Activated CD4-positive, CD25-positive, alpha-beta regulatory T cell treated with anti-CD3 and anti-CD28 coated beads, Interleukin-2, amount 50 U/mL, for 72 hours (primary cell): ENCODE measurements at regions not wholly inside any gene's neighbourhood (a gene's known extent, or its start where the extent isn't known, plus 50 kb on each side); places are given as distances from the start of the nearest gene placed in this dataset.
"Not testable (repeated sequence)": the region's sequence is repeated elsewhere in the genome, so short reads cannot be mapped to it uniquely, and the experiment has no call there.

ENCODE experiments used
- DNase-seq: peaks from one replicate; pipeline ENCODE4 v3.0.0; 2021

DNA sequence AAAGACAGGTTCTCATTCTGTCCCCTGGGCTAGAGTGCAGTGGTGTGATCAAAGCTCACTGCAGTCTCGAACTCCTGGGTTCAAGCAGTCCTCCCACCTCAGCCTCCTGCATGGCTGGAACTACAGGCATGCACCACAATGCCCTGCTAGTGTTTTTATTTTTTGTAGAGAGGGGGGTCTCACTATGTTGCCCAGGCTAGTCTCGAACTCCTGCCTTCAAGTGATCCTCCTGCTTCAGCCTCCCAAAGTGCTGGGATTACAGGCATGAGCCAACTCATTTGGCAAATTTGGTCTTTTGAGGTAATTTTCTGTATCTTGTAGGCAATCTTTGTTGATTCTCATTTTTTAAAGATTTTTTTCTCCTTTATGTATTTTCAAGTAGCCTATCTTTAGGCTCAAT, 205.7 kb downstream of the ZIC5 start:
- no peak for DNase-seq

DNA sequence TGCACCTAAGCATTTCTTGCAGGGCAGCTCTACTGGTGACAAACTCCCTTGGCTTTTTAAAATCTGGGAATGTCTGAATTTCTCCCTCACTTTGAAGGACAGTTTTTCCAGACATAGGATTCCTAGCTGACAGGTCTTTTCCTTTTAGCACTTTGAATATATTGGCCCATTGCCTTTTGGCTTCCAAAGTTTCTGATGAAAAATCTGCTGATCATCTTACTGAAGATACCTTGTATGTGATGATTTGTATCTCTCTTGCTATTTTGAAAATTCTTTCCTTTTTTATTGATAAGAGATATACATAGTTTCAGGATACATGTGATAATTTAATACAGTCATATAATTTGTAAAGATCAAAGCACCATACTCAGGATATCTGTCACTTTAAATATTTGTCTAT, 211.1 kb downstream of the ZIC5 start:
- no peak for DNase-seq

- DNase-seq, result no peak
Measured at GRCh38 chr13:99759163-99759552, 212.4 kb downstream of the ZIC5 start.

DNA sequence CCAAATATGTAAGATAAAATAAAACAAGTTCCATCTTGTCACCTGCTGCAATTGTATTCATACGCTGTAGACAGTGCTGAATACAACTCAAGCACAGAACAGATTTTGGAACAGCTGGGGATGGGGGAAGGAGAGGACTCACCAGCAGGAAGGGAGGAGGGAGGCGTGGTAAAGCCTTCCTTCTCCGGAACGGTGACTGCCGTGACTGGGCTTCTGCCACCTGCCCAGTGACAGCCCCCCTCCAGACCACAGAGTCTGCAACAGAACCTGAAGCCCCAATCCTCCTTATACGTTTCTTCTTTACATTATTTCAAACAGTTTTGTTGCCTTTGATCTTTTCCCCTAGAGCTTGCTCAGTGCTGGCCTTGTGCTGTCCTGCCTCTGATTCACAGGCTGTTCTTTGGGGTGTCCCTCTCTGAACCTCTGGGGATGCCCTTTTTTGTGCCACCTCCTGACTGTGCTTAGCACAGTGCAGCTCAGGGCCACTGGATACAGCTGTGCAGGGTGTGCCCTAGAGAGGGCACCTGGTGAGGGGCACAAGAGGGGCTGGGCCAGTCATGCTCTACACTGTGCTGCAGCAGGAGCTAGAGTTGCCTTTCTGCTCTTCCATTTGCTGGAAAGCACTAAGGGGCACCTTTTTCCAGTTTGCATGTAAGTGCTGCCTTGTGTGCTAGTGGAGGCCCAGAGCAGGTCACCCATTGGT, 213.0 kb downstream of the ZIC5 start:
- DNase-seq, result no peak

DNA sequence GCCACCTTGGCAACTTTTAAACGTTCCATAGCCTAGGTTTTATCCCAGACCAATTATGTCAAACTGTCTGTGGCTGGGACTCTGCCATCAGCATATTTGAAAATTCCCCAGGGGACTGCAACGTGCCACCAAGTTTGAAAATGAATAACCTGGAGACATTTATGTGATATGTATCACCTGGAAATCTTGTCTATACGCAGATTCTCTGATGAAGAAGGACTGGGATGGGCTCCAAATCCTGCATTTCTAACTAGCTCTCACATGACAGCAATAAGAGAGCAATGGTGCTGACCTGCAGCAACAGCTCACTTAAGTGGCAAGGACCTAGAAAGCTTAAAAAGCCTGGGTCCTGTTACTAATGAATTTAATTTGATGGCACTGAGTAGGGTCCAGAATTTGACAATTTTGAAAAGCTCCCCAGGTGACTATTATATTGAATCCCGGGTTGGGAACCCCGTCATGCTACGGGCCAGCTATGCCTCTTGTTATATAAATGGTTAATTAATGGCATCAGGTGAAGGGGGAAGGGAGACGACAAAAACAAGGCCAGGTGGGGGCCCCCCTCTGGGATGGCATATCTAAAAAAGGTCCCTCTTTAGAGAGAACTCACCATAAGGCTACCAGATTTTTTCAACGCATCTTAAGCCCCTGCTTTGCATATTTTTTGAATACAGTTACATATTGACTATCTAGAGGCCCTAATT, 213.7 kb downstream of the ZIC5 start:
- DNase-seq, result no peak

DNA sequence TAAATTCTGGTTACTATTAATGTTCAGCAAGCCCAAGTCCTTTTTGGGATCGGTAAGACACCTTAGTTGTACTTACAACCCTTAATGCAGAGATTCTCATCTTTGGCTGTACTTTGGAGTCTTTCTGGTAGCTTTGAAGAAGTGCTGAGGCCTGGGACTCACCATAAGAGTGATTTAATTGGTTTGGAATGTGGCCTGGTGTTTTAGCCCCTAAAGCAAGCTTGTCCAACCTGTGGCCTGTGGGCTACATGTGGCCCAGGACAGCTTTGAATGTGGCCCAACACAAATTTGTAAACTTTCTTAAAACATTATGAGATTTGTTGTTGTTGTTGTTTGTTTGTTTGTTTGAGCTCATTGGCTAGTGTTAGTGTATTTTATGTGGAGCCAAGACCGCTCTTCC, 215.3 kb downstream of the ZIC5 start:
- no peak for DNase-seq

- not testable (repeated sequence) for DNase-seq
Measured at GRCh38 chr13:99754750-99755149, 216.8 kb downstream of the ZIC5 start.

GRCh38 chr13:99752373-99752772, 219.2 kb downstream of the ZIC5 start:
- DNase-seq, result no peak

- DNase-seq, result no peak
Measured at GRCh38 chr13:99751517-99752199, 219.9 kb downstream of the ZIC5 start.

DNA sequence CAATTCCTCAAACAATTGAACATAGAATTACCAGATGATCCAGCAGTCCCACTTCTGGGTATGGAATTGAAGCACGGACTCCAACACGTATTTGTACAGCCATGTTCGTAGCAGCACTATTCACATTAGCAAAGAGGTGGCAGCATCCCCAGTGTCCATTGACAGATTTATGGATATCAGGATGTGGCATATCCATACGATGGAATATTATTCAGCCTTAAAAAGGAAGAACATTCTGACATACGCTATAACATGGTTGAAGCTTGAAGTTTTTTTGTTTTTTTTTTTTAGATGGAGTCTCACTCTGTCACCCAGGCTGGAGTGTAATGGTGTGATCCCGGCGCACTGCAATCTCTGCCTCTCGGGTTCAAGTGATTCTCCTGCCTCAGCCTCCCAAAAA, 220.6 kb downstream of the ZIC5 start:
- no peak for DNase-seq

- no peak for DNase-seq
Measured at GRCh38 chr13:99749271-99750019, 222.1 kb downstream of the ZIC5 start.

DNA sequence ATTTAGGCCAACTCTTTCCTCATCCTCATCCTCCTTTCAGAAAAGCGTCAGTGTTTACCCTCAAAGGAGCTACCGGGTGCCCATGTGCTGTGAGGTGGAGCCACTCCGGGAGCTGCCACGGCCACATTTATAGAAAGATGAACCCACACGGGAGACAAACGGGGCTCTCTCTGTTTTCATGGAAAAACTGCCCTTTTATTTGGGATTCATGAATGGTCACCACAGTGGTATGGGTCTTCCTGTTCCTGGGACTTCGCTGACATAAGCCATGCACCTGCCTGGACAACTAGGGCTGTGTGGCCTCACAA, 224.2 kb downstream of the ZIC5 start:
- no peak for DNase-seq

- no peak for DNase-seq
Measured at GRCh38 chr13:99746637-99747402, 224.7 kb downstream of the ZIC5 start.

DNA sequence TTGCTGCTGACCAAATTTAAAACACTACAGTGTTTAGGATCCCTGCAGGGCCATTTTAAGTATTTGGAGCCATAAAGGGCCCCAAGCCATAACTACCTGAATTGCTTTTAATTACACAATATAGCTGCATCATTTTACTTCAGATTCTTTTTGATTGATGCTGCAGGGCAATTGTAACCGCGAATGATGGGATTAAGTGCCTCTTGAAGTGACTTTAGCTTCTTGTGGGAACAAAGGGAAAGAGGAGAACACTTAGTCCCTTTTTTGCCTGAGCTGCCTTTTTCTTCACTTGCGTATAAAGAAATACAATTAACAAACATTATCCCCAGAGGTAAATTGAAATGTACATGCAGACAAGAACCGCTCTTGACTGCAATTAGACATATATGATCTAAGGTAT, 228.5 kb downstream of the ZIC5 start:
- DNase-seq, result no peak

GRCh38 chr13:99741960-99742359, 229.6 kb downstream of the ZIC5 start:
- DNase-seq, result no peak

GRCh38 chr13:99740251-99740979, 231.2 kb downstream of the ZIC5 start:
- DNase-seq, result no peak

DNA sequence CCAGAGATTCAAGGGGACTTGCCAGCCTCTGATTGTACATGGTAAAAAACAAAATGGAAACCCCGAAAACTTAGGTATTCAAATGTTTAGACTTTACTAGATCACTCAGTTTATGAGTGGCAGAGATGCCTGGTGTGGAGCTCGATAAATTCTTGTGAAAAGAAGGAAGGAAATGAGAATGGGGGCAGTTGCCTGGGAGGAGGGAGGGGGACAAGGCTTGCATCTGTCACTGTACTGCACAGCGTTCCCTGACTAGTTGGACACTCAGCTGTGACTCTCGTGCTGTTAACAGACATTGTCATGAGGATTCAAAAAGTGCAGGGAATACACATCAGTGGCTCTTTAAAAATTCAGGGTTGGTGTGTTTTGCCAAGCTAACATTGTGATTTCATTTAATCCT, 232.9 kb downstream of the ZIC5 start:
- no peak for DNase-seq

DNA sequence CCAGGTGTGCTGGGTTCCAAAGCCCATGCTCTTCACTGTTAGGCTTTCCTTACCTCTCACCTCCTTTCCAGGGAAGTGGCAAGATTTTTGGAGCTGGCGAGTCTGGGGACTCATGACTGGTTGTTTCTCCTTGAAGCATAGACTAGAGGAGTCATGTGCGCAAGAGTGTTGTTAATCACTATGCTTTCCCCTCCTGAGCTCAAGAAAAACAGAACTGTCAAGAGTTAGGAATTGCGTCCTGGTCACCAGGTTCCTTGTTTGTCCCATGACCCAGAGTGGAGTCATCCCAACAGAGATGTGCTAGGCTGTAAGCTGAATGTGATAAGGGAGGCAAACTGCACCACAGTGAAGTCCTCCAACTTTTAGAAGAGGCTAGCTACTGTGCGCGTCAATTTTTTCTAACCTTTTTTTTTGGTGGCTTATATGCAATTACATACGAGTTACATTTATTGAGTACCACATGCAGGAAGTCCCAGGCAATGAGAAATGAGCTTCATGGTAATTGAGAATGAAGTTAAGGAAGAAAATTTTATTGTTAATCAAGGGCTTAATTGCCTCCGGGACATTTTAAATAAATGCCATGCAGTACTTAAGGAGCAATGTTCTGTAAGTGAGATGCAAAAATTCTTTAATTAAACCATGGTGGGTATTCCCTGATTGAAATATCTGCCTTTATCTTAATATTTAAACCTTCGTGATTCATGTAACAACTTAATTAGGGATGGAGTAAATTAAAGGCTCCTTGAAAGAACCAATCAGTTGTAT, 233.9 kb downstream of the ZIC5 start:
- no peak for DNase-seq

DNA sequence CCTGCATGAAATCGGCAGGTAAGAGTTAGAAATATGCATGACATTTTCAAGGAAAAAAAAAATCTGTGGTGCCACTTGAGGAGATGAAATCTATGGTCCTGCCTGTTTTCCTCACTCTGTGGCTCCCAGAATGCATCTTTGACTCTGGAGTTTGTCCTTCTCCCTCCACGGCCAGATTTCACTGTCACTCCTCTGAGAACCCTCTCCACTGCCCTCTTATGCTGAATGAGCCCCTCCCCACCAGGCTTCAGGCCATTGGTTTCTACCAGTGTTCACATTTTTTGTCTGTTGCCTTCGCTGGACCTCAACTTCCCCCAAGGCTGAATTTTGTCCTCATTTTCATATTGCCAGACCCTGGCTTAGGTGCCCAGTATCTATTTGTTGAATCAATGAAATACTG, 235.0 kb downstream of the ZIC5 start:
- DNase-seq, result no peak

GRCh38 chr13:99734013-99734693, 232.9 kb downstream of the TM9SF2 start:
- no peak for DNase-seq

DNA sequence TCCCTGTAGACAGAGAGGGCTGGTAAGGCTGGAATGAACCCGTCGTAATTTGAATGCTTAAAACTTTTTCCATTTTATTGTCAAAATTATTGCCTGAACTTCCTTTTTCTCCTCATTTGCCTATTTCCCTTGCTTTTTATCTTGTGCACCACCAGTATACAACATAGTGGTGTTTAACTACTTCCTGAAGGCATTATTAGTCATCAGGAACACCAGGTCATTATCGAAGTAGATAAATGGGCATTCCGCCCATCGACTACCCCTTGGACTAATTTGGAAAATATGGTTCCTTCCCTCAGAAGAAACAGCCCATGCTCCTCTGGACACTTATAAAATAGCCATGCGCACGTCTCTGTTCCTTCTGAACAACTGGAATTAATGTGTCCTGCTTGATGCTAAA, 232.1 kb downstream of the TM9SF2 start:
- no peak for DNase-seq
